Testis (tissue), 2 donors: ENCODE measurements at regions not wholly inside any gene's neighbourhood (a gene's known extent, or its start where the extent isn't known, plus 50 kb on each side); places are given as distances from the start of the nearest gene placed in this dataset.

ENCODE experiments used
- CTCF ChIP-seq, 3 experiments: fragments of 450-650 bp in 2 of 3; fragments of 200-600 bp in 1 of 3; sonication (generic) in 1 of 3; IDR thresholded peaks; one replicate each; pipeline ENCODE4 v1.5.1; 2016 to 2019; ENCODE audit warnings: antibody characterized with exemption in 3 of 3, mild to moderate bottlenecking in 2 of 3, moderate library complexity in 1 of 3
- POLR2A ChIP-seq: fragments of 450-650 bp; IDR thresholded peaks from one replicate; pipeline ENCODE4 v1.6.1; 2017; ENCODE audit warnings: antibody characterized with exemption, mild to moderate bottlenecking, moderate library complexity

- TF ChIP-seq CTCF (IDR thresholded peaks at IDR 0.05) (no peak), POLR2A (no peak)
Observed at GRCh38 chr6:2440516-2440915, 195.1 kb upstream of the GMDS start.
